Kidney capillary endothelial cell (primary cell): ENCODE measurements at regions not wholly inside any gene's neighbourhood (a gene's known extent, or its start where the extent isn't known, plus 50 kb on each side); places are given as distances from the start of the nearest gene placed in this dataset.
"Not testable (repeated sequence)": the region's sequence is repeated elsewhere in the genome, so short reads cannot be mapped to it uniquely, and the experiment has no call there.

Source experiments
- DNase-seq: peaks from one replicate; pipeline ENCODE4 v3.0.0-alpha.2; 2018; ENCODE audit warnings: low spot score

- not testable (repeated sequence) for DNase-seq
These were observed 330.1 kb upstream of the FRG1 start for GRCh38 chr4:189610571-189610970.

GRCh38 chr4:189613207-189613606 is 327.5 kb upstream of the FRG1 start:
- peak; percentile 68 for DNase-seq

- no peak for DNase-seq
These were observed 325.4 kb upstream of the FRG1 start for GRCh38 chr4:189615217-189615663.

GRCh38 chr4:189617741-189618140 is 322.9 kb upstream of the FRG1 start:
- DNase-seq = not testable (repeated sequence)

- DNase-seq = not testable (repeated sequence)
These were observed 321.0 kb upstream of the FRG1 start for GRCh38 chr4:189619441-189620250.

GRCh38 chr4:189622574-189622973 is 318.1 kb upstream of the FRG1 start:
- not testable (repeated sequence) for DNase-seq

GRCh38 chr4:189627041-189627440 is 313.6 kb upstream of the FRG1 start:
- DNase-seq = not testable (repeated sequence)

GRCh38 chr4:189629733-189630132 is 310.9 kb upstream of the FRG1 start:
- not testable (repeated sequence) for DNase-seq

GRCh38 chr4:189630913-189631567 is 309.6 kb upstream of the FRG1 start:
- DNase-seq = peak; percentile 56

- DNase-seq = peak; percentile 3
These were observed 309.1 kb upstream of the FRG1 start for GRCh38 chr4:189631568-189631916.

GRCh38 chr4:189650436-189650835 is 290.2 kb upstream of the FRG1 start:
- DNase-seq = not testable (repeated sequence)

- not testable (repeated sequence) for DNase-seq
These were observed 287.5 kb upstream of the FRG1 start for GRCh38 chr4:189653130-189653653.

GRCh38 chr4:189653983-189654382 is 286.7 kb upstream of the FRG1 start:
- not testable (repeated sequence) for DNase-seq

- DNase-seq = not testable (repeated sequence)
These were observed 286.3 kb upstream of the FRG1 start for GRCh38 chr4:189654396-189654795.

- DNase-seq = not testable (repeated sequence)
These were observed 284.9 kb upstream of the FRG1 start for GRCh38 chr4:189655817-189656216.

GRCh38 chr4:189656641-189657040 is 284.0 kb upstream of the FRG1 start:
- DNase-seq = peak; percentile 3

- peak; percentile 63 for DNase-seq
These were observed 282.4 kb upstream of the FRG1 start for GRCh38 chr4:189658259-189658658.

- not testable (repeated sequence) for DNase-seq
These were observed 281.8 kb upstream of the FRG1 start for GRCh38 chr4:189658831-189659230.

- no peak for DNase-seq
These were observed 281.4 kb upstream of the FRG1 start for GRCh38 chr4:189659287-189659686.

GRCh38 chr4:189660722-189661360 is 279.8 kb upstream of the FRG1 start:
- DNase-seq = no peak

GRCh38 chr4:189664693-189665250 is 275.9 kb upstream of the FRG1 start:
- DNase-seq = no peak

- DNase-seq = not testable (repeated sequence)
These were observed 274.9 kb upstream of the FRG1 start for GRCh38 chr4:189665712-189666305.
